Panc1 (cell line): ENCODE measurements at regions not wholly inside any gene's neighbourhood (a gene's known extent, or its start where the extent isn't known, plus 50 kb on each side); places are given as distances from the start of the nearest gene placed in this dataset.

Source experiments
- ATAC-seq: fragments of 200-7000 bp; cut with Tn5 transposase; 2 replicates; pipeline ENCODE4 v1.9.1; 2020; ENCODE audit warnings: mild to moderate bottlenecking, moderate library complexity
- BruUV-seq: library from RNA; stranded (reverse); fragments of 400-500 nt; replicated peaks from 2 replicates; lab custom pipeline; 2021; lab: Mats Ljungman, UMichigan
- CTCF ChIA-PET: fragments of 300-600 bp; sonication (Branson Sonifier 250); formaldehyde crosslinking; loops from one replicate; lab custom pipeline; 2022; ENCODE audit warnings: antibody characterized with exemption; lab: Charles Lee
- POLR2A ChIA-PET: fragments of 300-600 bp; sonication (Branson Sonifier 250); formaldehyde crosslinking; loops from one replicate; lab custom pipeline; 2022; ENCODE audit warnings: antibody characterized with exemption; lab: Charles Lee
- DNase-seq: peaks from one replicate; pipeline ENCODE4 v3.0.0-alpha.2; 2010; ENCODE audit warnings: low read depth, low spot score
- H3K27ac ChIP-seq: 2 replicates; pipeline ENCODE4 v1.5.1; 2011; ENCODE audit warnings: mild to moderate bottlenecking, low read length, inconsistent platforms
- H3K27me3 ChIP-seq: fragments of 200-500 bp; sonication (Bioruptor generic); 2 replicates; pipeline ENCODE4 v1.6.0; 2014; ENCODE audit warnings: low read length, inconsistent platforms; ENCODE audit not compliant: control insufficient read depth, insufficient read depth
- H3K36me3 ChIP-seq: fragments of 200-500 bp; sonication (Bioruptor generic); 2 replicates; pipeline ENCODE4 v1.5.1; 2014; ENCODE audit warnings: inconsistent platforms, mild to moderate bottlenecking, low read length, moderate library complexity; ENCODE audit not compliant: control insufficient read depth, insufficient read depth
- H3K4me1 ChIP-seq: 2 replicates; pipeline ENCODE4 v1.5.1; 2011; ENCODE audit warnings: inconsistent platforms, mild to moderate bottlenecking, low read length, moderate library complexity; ENCODE audit not compliant: control insufficient read depth, insufficient read depth
- H3K4me3 ChIP-seq, 2 experiments: 2 replicates each; pipeline ENCODE4 v1.5.1; 2011 to 2012; ENCODE audit warnings: low read depth in 2 of 2, low read length in 2 of 2, mild to moderate bottlenecking in 2 of 2, inconsistent platforms in 1 of 2, moderate library complexity in 1 of 2
- H3K9me3 ChIP-seq: fragments of 200-500 bp; sonication (Bioruptor generic); 2 replicates; pipeline ENCODE4 v1.5.1; 2014; ENCODE audit warnings: low read depth, mild to moderate bottlenecking, inconsistent platforms, low read length, moderate library complexity; ENCODE audit not compliant: control insufficient read depth, insufficient read depth
- CTCF ChIP-seq: fragments of 450-650 bp; IDR thresholded peaks from 2 replicates; pipeline ENCODE4 v1.5.1; 2017; ENCODE audit warnings: mild to moderate bottlenecking
- POLR2AphosphoS5 ChIP-seq: IDR thresholded peaks from 2 replicates; pipeline ENCODE4 v1.6.1; 2012; ENCODE audit warnings: mild to moderate bottlenecking, low read depth, low read length, moderate library complexity
- SIN3A ChIP-seq: IDR thresholded peaks from 2 replicates; pipeline ENCODE4 v1.6.1; 2012; ENCODE audit warnings: low read depth, mild to moderate bottlenecking, low read length, moderate library complexity, borderline replicate concordance; ENCODE audit not compliant: insufficient read depth
- TCF7L2 ChIP-seq: IDR thresholded peaks from 2 replicates; pipeline ENCODE4 v1.6.1; 2011; ENCODE audit warnings: mild to moderate bottlenecking, low read depth, low read length, inconsistent platforms
- in situ Hi-C: cut with HindIII; loops from 2 replicates; pipeline ENCODE4 v1.10.0; 2016; ENCODE audit warnings: low sequenced_read_pairs, low pct_unique_long_range_greater_than_20kb
- intact Hi-C: fragments of 100-400 bp; cut with micrococcal nuclease; formaldehyde crosslinking; loops from one replicate; pipeline ENCODE4 v1.10.0; 2022; ENCODE audit not compliant: unreplicated experiment
- TF ChIP-seq, protein P1 (sequence below), 2 experiments: IDR thresholded peaks; 2 replicates each; pipeline ENCODE4 v1.6.1; 2011 to 2012; ENCODE audit warnings: low read depth in 2 of 2, control low read depth in 1 of 2, low read length in 1 of 2, mild to moderate bottlenecking in 1 of 2, moderate library complexity in 1 of 2; ENCODE audit not compliant: insufficient read depth in 1 of 2

- POLR2A ChIA-PET: no interaction called here
- H3K4me3 ChIP-seq: no peak overlapping the region
- TF ChIP-seq SIN3A (no peak), CTCF (no peak), POLR2AphosphoS5 (no peak), TCF7L2 (no peak)
- TF ChIP-seq, protein P1, sequence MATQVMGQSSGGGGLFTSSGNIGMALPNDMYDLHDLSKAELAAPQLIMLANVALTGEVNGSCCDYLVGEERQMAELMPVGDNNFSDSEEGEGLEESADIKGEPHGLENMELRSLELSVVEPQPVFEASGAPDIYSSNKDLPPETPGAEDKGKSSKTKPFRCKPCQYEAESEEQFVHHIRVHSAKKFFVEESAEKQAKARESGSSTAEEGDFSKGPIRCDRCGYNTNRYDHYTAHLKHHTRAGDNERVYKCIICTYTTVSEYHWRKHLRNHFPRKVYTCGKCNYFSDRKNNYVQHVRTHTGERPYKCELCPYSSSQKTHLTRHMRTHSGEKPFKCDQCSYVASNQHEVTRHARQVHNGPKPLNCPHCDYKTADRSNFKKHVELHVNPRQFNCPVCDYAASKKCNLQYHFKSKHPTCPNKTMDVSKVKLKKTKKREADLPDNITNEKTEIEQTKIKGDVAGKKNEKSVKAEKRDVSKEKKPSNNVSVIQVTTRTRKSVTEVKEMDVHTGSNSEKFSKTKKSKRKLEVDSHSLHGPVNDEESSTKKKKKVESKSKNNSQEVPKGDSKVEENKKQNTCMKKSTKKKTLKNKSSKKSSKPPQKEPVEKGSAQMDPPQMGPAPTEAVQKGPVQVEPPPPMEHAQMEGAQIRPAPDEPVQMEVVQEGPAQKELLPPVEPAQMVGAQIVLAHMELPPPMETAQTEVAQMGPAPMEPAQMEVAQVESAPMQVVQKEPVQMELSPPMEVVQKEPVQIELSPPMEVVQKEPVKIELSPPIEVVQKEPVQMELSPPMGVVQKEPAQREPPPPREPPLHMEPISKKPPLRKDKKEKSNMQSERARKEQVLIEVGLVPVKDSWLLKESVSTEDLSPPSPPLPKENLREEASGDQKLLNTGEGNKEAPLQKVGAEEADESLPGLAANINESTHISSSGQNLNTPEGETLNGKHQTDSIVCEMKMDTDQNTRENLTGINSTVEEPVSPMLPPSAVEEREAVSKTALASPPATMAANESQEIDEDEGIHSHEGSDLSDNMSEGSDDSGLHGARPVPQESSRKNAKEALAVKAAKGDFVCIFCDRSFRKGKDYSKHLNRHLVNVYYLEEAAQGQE (IDR thresholded peaks at IDR 0.05; ENCODE audit: insufficient read depth in 1 of 2, low read depth in 2 of 2, low read length in 1 of 2): no peak
- in situ Hi-C loops (no loop called here), intact Hi-C loops (no loop called here)
- DNase-seq (no peak), ATAC-seq (no peak)
- CTCF ChIA-PET: no interaction called here
- no peak overlapping the region for H3K27ac ChIP-seq
- no peaks in the 10 kb centered on the region for H3K4me1 ChIP-seq
- no peaks in the 10 kb centered on the region for H3K9me3 ChIP-seq
- no peaks in the 10 kb centered on the region for H3K36me3 ChIP-seq
- no TSS peak for BruUV-seq
- no peaks in the 10 kb centered on the region for H3K27me3 ChIP-seq
These were observed 181.9 kb upstream of the ESRRG start for GRCh38 chr1:216905137-216905536.

- Histone ChIP-seq H3K9me3 (no peaks in the 10 kb centered on the region), H3K4me3 (no peak overlapping the region), H3K4me1 (no peaks in the 10 kb centered on the region), H3K36me3 (no peaks in the 10 kb centered on the region), H3K27me3 (no peaks in the 10 kb centered on the region), H3K27ac (no peak overlapping the region)
- TF ChIP-seq CTCF (no peak), SIN3A (no peak), TCF7L2 (no peak)
- DNase-seq (no peak), ATAC-seq (no peak)
- POLR2A ChIA-PET: no interaction called here
- BruUV-seq: no TSS peak
- in situ Hi-C loops (no loop called here), intact Hi-C loops (no loop called here)
- CTCF ChIA-PET: no interaction called here
These were observed 181.2 kb upstream of the ESRRG start for GRCh38 chr1:216904471-216904870.

GRCh38 chr1:216903382-216903740 is 180.1 kb upstream of the ESRRG start:
- Histone ChIP-seq H3K27me3 (no peaks in the 10 kb centered on the region), H3K36me3 (no peaks in the 10 kb centered on the region), H3K27ac (no peak overlapping the region), H3K4me3 (no peak overlapping the region), H3K9me3 (no peaks in the 10 kb centered on the region), H3K4me1 (no peaks in the 10 kb centered on the region)
- ChIA-PET POLR2A (no interaction called here), CTCF (no interaction called here)
- intact Hi-C loops (no loop called here), in situ Hi-C loops (no loop called here)
- DNase-seq (no peak), ATAC-seq (no peak)
- TF ChIP-seq, protein P1 (IDR thresholded peaks at IDR 0.05; ENCODE audit: insufficient read depth in 1 of 2, low read depth in 2 of 2, low read length in 1 of 2): no peak
- TF ChIP-seq TCF7L2: no peak
- no TSS peak for BruUV-seq
